ENCODE measurements at regions not wholly inside any gene's neighbourhood (a gene's known extent, or its start where the extent isn't known, plus 50 kb on each side); places are given as distances from the start of the nearest gene placed in this dataset.

DNA sequence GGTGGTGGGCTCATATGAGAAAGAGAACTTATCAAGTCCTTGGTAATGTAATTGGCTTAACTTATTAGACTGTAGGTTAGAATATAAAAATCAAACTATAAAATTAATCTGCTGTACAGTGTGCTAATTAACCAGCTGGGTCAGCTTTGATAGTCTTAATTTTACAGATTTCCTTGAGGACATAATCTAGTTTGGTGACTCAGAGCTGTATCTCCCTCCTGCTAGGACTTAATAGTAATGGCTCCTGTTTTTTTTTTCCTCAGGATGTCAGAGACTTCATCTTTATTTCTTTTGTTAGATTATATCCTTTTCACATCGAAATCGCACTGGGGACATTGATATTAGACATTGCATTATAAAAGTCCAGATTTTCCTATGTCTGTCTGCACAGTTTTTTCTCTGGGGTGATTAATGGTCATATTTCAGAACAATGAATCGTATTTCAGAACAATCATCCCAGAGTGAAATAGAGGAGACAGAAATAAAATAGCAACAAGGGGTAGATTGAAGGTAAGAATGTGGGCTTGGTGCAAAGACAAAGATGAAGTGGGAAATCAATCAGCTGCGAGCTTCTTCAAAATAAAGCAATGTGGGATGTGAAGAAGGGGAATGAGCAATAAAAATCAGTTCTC lies 346.4 kb upstream of the RIOK2 start:
- CTCF ChIA-PET, result no interaction called here
- no CpG with 5 or more reads among the region's 4 CpGs for WGBS (ENCODE audit: insufficient coverage)

DNA sequence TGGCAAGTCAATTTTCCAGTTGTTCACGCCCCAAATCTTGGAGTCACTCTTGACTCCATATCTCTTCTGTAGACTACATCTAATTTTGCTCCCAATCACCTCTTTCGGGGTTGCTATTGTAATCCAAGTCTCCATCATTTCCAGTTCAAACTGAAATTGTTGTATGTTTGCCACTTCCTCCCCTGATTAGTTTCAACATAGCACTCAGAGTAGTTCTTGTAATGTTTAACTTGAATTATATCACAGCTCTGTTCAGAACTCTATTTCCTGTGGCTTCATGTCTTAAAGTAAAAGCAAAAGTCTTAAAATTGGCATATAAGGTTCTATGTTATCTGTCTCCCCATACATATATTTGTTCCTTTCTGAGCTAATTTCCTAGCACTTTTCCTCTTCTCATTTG lies 348.5 kb upstream of the RIOK2 start:
- H3K4me1 ChIP-seq (ENCODE audit: control insufficient read depth in 2 of 2, insufficient read depth in 2 of 2, low read length in 2 of 2), result no peaks in the 10 kb centered on the region
- ChIA-PET POLR2A (no interaction called here), CTCF (no interaction called here)
- no peak overlapping the region for H2AFZ ChIP-seq (ENCODE audit: insufficient read depth, low read depth, low read length, poor library complexity, severe bottlenecking)
- no peaks in the 10 kb centered on the region for H3K9me3 ChIP-seq (ENCODE audit: control extremely low read depth in 1 of 3, control insufficient read depth in 2 of 3, insufficient read depth in 1 of 3, low read length in 2 of 3)
- no peak overlapping the region for H3K9ac ChIP-seq (ENCODE audit: low read length)
- DNase-seq (no peak), ATAC-seq (ENCODE audit: low read depth) (no peak)
- H3K27ac ChIP-seq (ENCODE audit: low read length in 2 of 2), result no peak overlapping the region
- H3K4me2 ChIP-seq (replicated peaks; ENCODE audit: low read depth, low read length, poor library complexity, severe bottlenecking), result no peak overlapping the region
- H4K20me1 ChIP-seq (ENCODE audit: control insufficient read depth, insufficient read depth, low read length, poor library complexity, severe bottlenecking), result no peaks in the 10 kb centered on the region
- H3K27ac Mint-ChIP-seq, result no peak overlapping the region
- no peaks in the 10 kb centered on the region for H3K9me3 Mint-ChIP-seq (ENCODE audit: insufficient read depth)
- intact Hi-C loops (cut with micrococcal nuclease), result loop anchor here (10.0 kb wide), 1 partner anchor 777 kb away; no protein-coding TSS in a partner anchor
- no peaks in the 10 kb centered on the region for H3K79me2 ChIP-seq (ENCODE audit: control insufficient read depth, insufficient read depth, low read length)
- no CpG with 5 or more reads among the region's 2 CpGs for WGBS (ENCODE audit: insufficient coverage)
- no peaks in the 10 kb centered on the region for H3K27me3 ChIP-seq (replicated peaks in 1 of 4; ENCODE audit: control extremely low read depth in 1 of 4, control insufficient read depth in 3 of 4, insufficient read depth in 4 of 4, low read length in 3 of 4)
- H3K36me3 ChIP-seq (replicated peaks in 1 of 2; ENCODE audit: control extremely low read depth in 1 of 2, control insufficient read depth in 1 of 2, extremely low read depth in 1 of 2, insufficient read depth in 2 of 2, low read length in 1 of 2), result no peaks in the 10 kb centered on the region
- H3K4me3 Mint-ChIP-seq, result no peak overlapping the region
- TF ChIP-seq, protein P1, sequence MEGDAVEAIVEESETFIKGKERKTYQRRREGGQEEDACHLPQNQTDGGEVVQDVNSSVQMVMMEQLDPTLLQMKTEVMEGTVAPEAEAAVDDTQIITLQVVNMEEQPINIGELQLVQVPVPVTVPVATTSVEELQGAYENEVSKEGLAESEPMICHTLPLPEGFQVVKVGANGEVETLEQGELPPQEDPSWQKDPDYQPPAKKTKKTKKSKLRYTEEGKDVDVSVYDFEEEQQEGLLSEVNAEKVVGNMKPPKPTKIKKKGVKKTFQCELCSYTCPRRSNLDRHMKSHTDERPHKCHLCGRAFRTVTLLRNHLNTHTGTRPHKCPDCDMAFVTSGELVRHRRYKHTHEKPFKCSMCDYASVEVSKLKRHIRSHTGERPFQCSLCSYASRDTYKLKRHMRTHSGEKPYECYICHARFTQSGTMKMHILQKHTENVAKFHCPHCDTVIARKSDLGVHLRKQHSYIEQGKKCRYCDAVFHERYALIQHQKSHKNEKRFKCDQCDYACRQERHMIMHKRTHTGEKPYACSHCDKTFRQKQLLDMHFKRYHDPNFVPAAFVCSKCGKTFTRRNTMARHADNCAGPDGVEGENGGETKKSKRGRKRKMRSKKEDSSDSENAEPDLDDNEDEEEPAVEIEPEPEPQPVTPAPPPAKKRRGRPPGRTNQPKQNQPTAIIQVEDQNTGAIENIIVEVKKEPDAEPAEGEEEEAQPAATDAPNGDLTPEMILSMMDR (IDR thresholded peaks at IDR 0.05), result no peak
- no peak for TF ChIP-seq EZH2 (IDR thresholded peaks at IDR 0.05; ENCODE audit: borderline replicate concordance, insufficient read depth, low read depth, low read length, poor library complexity, severe bottlenecking)
- H3K4me3 ChIP-seq (ENCODE audit: control extremely low read depth in 1 of 5, extremely low read depth in 1 of 5, insufficient read depth in 1 of 5, low read depth in 2 of 5, low read length in 4 of 5), result no peak overlapping the region
- H3K4me1 Mint-ChIP-seq, result no peaks in the 10 kb centered on the region
- no peaks in the 10 kb centered on the region for H3K27me3 Mint-ChIP-seq

More for the DNA sequence above, 346.4 kb upstream of the RIOK2 start:
- intact Hi-C loops (cut with micrococcal nuclease), result no loop called here
- H3K27me3 ChIP-seq (replicated peaks in 1 of 4; ENCODE audit: control extremely low read depth in 1 of 4, control insufficient read depth in 3 of 4, insufficient read depth in 4 of 4, low read length in 3 of 4), result no peaks in the 10 kb centered on the region
- H3K9me3 Mint-ChIP-seq (ENCODE audit: insufficient read depth), result no peaks in the 10 kb centered on the region
- H3K9ac ChIP-seq (ENCODE audit: low read length), result no peak overlapping the region
- no peaks in the 10 kb centered on the region for H3K27me3 Mint-ChIP-seq
- H3K27ac Mint-ChIP-seq, result no peak overlapping the region
- no peak overlapping the region for H3K4me2 ChIP-seq (replicated peaks; ENCODE audit: low read depth, low read length, poor library complexity, severe bottlenecking)
- H2AFZ ChIP-seq (ENCODE audit: insufficient read depth, low read depth, low read length, poor library complexity, severe bottlenecking), result no peak overlapping the region
- no peaks in the 10 kb centered on the region for H3K4me1 ChIP-seq (ENCODE audit: control insufficient read depth in 2 of 2, insufficient read depth in 2 of 2, low read length in 2 of 2)
- DNase-seq (no peak), ATAC-seq (ENCODE audit: low read depth) (no peak)
- no peak overlapping the region for H3K4me3 ChIP-seq (ENCODE audit: control extremely low read depth in 1 of 5, extremely low read depth in 1 of 5, insufficient read depth in 1 of 5, low read depth in 2 of 5, low read length in 4 of 5)
- no peaks in the 10 kb centered on the region for H3K36me3 ChIP-seq (replicated peaks in 1 of 2; ENCODE audit: control extremely low read depth in 1 of 2, control insufficient read depth in 1 of 2, extremely low read depth in 1 of 2, insufficient read depth in 2 of 2, low read length in 1 of 2)
- no peaks in the 10 kb centered on the region for H3K79me2 ChIP-seq (ENCODE audit: control insufficient read depth, insufficient read depth, low read length)
- no peak overlapping the region for H3K4me3 Mint-ChIP-seq
- TF ChIP-seq EZH2 (IDR thresholded peaks at IDR 0.05; ENCODE audit: borderline replicate concordance, insufficient read depth, low read depth, low read length, poor library complexity, severe bottlenecking), result no peak
- TF ChIP-seq, protein P1 (IDR thresholded peaks at IDR 0.05), result no peak
- H3K4me1 Mint-ChIP-seq, result no peaks in the 10 kb centered on the region
- POLR2A ChIA-PET, result no interaction called here
- no peak overlapping the region for H3K27ac ChIP-seq (ENCODE audit: low read length in 2 of 2)
- no peaks in the 10 kb centered on the region for H4K20me1 ChIP-seq (ENCODE audit: control insufficient read depth, insufficient read depth, low read length, poor library complexity, severe bottlenecking)
- no peaks in the 10 kb centered on the region for H3K9me3 ChIP-seq (ENCODE audit: control extremely low read depth in 1 of 3, control insufficient read depth in 2 of 3, insufficient read depth in 1 of 3, low read length in 2 of 3)
